ENCODE measurements at regions not wholly inside any gene's neighbourhood (a gene's known extent, or its start where the extent isn't known, plus 50 kb on each side); places are given as distances from the start of the nearest gene placed in this dataset.
A peak's percentile ranks its signal among the peaks of the same experiment; 100 is the strongest.

- DNase-seq = no peak
Observed at GRCh38 chr1:79693441-79694114, 687.0 kb upstream of the ADGRL4 start.

- no peak for DNase-seq
Observed at GRCh38 chr1:79692519-79692918, 686.0 kb upstream of the ADGRL4 start.

- DNase-seq = no peak
Observed at GRCh38 chr1:79688932-79689331, 682.4 kb upstream of the ADGRL4 start.

GRCh38 chr1:79683420-79683819 lies 676.9 kb upstream of the ADGRL4 start:
- no peak for DNase-seq

GRCh38 chr1:79682478-79682877 lies 675.9 kb upstream of the ADGRL4 start:
- no peak for DNase-seq

GRCh38 chr1:79681382-79681781 lies 674.9 kb upstream of the ADGRL4 start:
- DNase-seq = no peak

- no peak for DNase-seq
Observed at GRCh38 chr1:79679916-79680315, 673.4 kb upstream of the ADGRL4 start.

- no peak for DNase-seq
Observed at GRCh38 chr1:79667848-79668696, 661.5 kb upstream of the ADGRL4 start.

- DNase-seq = no peak
Observed at GRCh38 chr1:79667166-79667565, 660.6 kb upstream of the ADGRL4 start.

- no peak for DNase-seq
Observed at GRCh38 chr1:79663916-79664315, 657.4 kb upstream of the ADGRL4 start.

- DNase-seq = no peak
Observed at GRCh38 chr1:79662596-79662995, 656.1 kb upstream of the ADGRL4 start.

- no peak for DNase-seq
Observed at GRCh38 chr1:79660129-79660528, 653.6 kb upstream of the ADGRL4 start.

- DNase-seq = no peak
Observed at GRCh38 chr1:79657951-79658658, 651.6 kb upstream of the ADGRL4 start.

GRCh38 chr1:79655876-79656275 lies 649.3 kb upstream of the ADGRL4 start:
- DNase-seq = no peak

GRCh38 chr1:79652426-79652825 lies 645.9 kb upstream of the ADGRL4 start:
- DNase-seq = no peak

- DNase-seq = no peak
Observed at GRCh38 chr1:79648126-79648525, 641.6 kb upstream of the ADGRL4 start.

GRCh38 chr1:79646880-79647279 lies 640.4 kb upstream of the ADGRL4 start:
- DNase-seq = peak; percentile 2

GRCh38 chr1:79638382-79638781 lies 631.9 kb upstream of the ADGRL4 start:
- DNase-seq = no peak

- no peak for DNase-seq
Observed at GRCh38 chr1:79633456-79633855, 626.9 kb upstream of the ADGRL4 start.

- no peak for DNase-seq
Observed at GRCh38 chr1:79629414-79629813, 622.9 kb upstream of the ADGRL4 start.

- DNase-seq = peak; percentile 3
Observed at GRCh38 chr1:79617777-79618176, 611.2 kb upstream of the ADGRL4 start.

GRCh38 chr1:79614762-79615161 lies 608.2 kb upstream of the ADGRL4 start:
- DNase-seq = no peak

GRCh38 chr1:79614106-79614505 lies 607.6 kb upstream of the ADGRL4 start:
- DNase-seq = no peak

GRCh38 chr1:79613046-79613445 lies 606.5 kb upstream of the ADGRL4 start:
- no peak for DNase-seq
